K562 (cell line): ENCODE measurements at regions not wholly inside any gene's neighbourhood (a gene's known extent, or its start where the extent isn't known, plus 50 kb on each side); places are given as distances from the start of the nearest gene placed in this dataset.

Experiments used
- ATAC-seq: fragments of 200-7000 bp; cut with Tn5 transposase; 3 replicates; pipeline ENCODE4 v1.9.1; 2020; ENCODE audit warnings: moderate library complexity
- BruUV-seq: library from RNA; stranded (reverse); fragments of 400-500 nt; replicated peaks from 2 replicates; lab custom pipeline; 2021; lab: Mats Ljungman, UMichigan
- CTCF ChIA-PET: fragments of 300-600 bp; formaldehyde crosslinking; extraction: SDS; loops from one replicate; lab custom pipeline; 2021; ENCODE audit warnings: low intra/inter-chr PET ratio; lab: Yijun Ruan, JAX
- POLR2A ChIA-PET: fragments of 300-600, 350-650 bp; sonication (Branson Sonifier 250); formaldehyde crosslinking; extraction: SDS; loops from one replicate; lab custom pipeline; 2021; ENCODE audit warnings: antibody characterized with exemption, inconsistent platforms; lab: Yijun Ruan, JAX
- DNase-seq, 4 experiments: peaks; one replicate each; pipeline versions ENCODE4 v3.0.0 to v3.0.0-alpha.2; 2011 to 2018; ENCODE audit warnings: low spot score in 3 of 4, mixed read lengths in 3 of 4; ENCODE audit errors: extremely low read depth in 1 of 4
- FAIRE-seq: peaks from 2 replicates; lab custom pipeline; 2011; peaks lifted over from hg19 to GRCh38; lab: Jason Lieb, UNC
- H2AFZ ChIP-seq: 2 replicates; pipeline ENCODE4 v1.6.0; 2011; ENCODE audit warnings: low read depth, low read length, control low read depth, inconsistent platforms
- H3K27ac ChIP-seq: fragments of 200-600 bp; 3 replicates; pipeline ENCODE4 v1.8.0; 2011; ENCODE audit warnings: low read depth, mild to moderate bottlenecking, control low read depth, inconsistent platforms, low read length, moderate library complexity, mixed read lengths; ENCODE audit errors: extremely low read depth
- H3K27me3 ChIP-seq, 2 experiments: fragments of 300-600 bp in 1 of 2; 2 replicates in 1 of 2; 3 replicates in 1 of 2; pipeline versions ENCODE4 v1.6.0 to v1.8.0; 2011; ENCODE audit warnings: inconsistent platforms in 2 of 2, low read length in 2 of 2, mild to moderate bottlenecking in 1 of 2, mixed read lengths in 1 of 2, moderate library complexity in 1 of 2; ENCODE audit not compliant: control insufficient read depth in 2 of 2, insufficient read depth in 2 of 2
- H3K36me3 ChIP-seq: fragments of 300-600 bp; 3 replicates; pipeline ENCODE4 v1.8.0; 2011; ENCODE audit warnings: mild to moderate bottlenecking, low read length, inconsistent platforms; ENCODE audit not compliant: control insufficient read depth, insufficient read depth
- H3K4me1 ChIP-seq, 2 experiments: fragments of 200-600 bp in 1 of 2; replicated peaks in 1 of 2; 2 replicates in 1 of 2; 3 replicates in 1 of 2; pipeline versions ENCODE4 v1.5.1 to v1.8.0; 2011; ENCODE audit warnings: inconsistent platforms in 2 of 2, low read length in 2 of 2, mild to moderate bottlenecking in 1 of 2, mixed read lengths in 1 of 2, moderate library complexity in 1 of 2; ENCODE audit not compliant: control insufficient read depth in 2 of 2, insufficient read depth in 2 of 2
- H3K4me2 ChIP-seq: 2 replicates; pipeline ENCODE4 v1.6.1; 2011; ENCODE audit warnings: low read length, control low read depth, inconsistent platforms, mixed read lengths; ENCODE audit not compliant: insufficient read depth
- H3K4me3 ChIP-seq: fragments of 200-600 bp; sonication (generic), shearing (Covaris generic); 2 replicates; pipeline ENCODE4 v1.5.1; 2016; ENCODE audit warnings: control low read depth, inconsistent platforms
- H3K79me2 ChIP-seq: fragments of 200-600 bp; 3 replicates; pipeline ENCODE4 v1.8.0; 2011; ENCODE audit warnings: low read length, inconsistent platforms; ENCODE audit not compliant: control insufficient read depth, insufficient read depth
- H3K9ac ChIP-seq, 2 experiments: 2 replicates each; pipeline versions ENCODE4 v1.6.0 to v1.6.1; 2011; ENCODE audit warnings: low read depth in 2 of 2, low read length in 2 of 2, control low read depth in 1 of 2, inconsistent platforms in 1 of 2, mild to moderate bottlenecking in 1 of 2, mixed read lengths in 1 of 2; ENCODE audit not compliant: insufficient read depth in 1 of 2
- H3K9me1 ChIP-seq: one replicate; pipeline ENCODE4 v1.6.0; 2011; ENCODE audit warnings: inconsistent platforms, mild to moderate bottlenecking, low read length, moderate library complexity; ENCODE audit not compliant: control insufficient read depth, insufficient read depth
- H3K9me3 ChIP-seq: replicated peaks from 2 replicates; pipeline ENCODE4 v1.5.1; 2011; ENCODE audit warnings: low read depth, low read length, inconsistent platforms; ENCODE audit not compliant: control insufficient read depth, insufficient read depth
- H4K20me1 ChIP-seq: replicated peaks from 2 replicates; pipeline ENCODE4 v1.6.1; 2011; ENCODE audit warnings: low read length, inconsistent platforms, mixed read lengths; ENCODE audit not compliant: control insufficient read depth, insufficient read depth
- ATF6 ChIP-seq: sonication (generic); formaldehyde crosslinking; IDR thresholded peaks from 2 replicates; pipeline ENCODE4 v1.4.0; 2020; ENCODE audit warnings: mild to moderate bottlenecking, missing genetic modification reagents
- E2F5 ChIP-seq: sonication (generic); formaldehyde crosslinking; IDR thresholded peaks from 2 replicates; pipeline ENCODE4 v1.8.0; 2022; ENCODE audit warnings: mild to moderate bottlenecking, missing genetic modification reagents
- KDM2B ChIP-seq: fragments of 250-450 bp; sonication (Bioruptor Pico); IDR thresholded peaks from 2 replicates; pipeline ENCODE4 v1.8.0; 2021; ENCODE audit warnings: mild to moderate bottlenecking, moderate library complexity
- POLR2H ChIP-seq: IDR thresholded peaks from 2 replicates; pipeline ENCODE4 v1.6.1; 2016; ENCODE audit warnings: missing genetic modification characterization, low read depth, mild to moderate bottlenecking, control low read depth, missing compliant biosample characterization, moderate library complexity
- PPARD ChIP-seq: fragments of 250-450 bp; sonication (Bioruptor Pico); IDR thresholded peaks from 2 replicates; pipeline ENCODE4 v1.8.0; 2022; ENCODE audit warnings: inconsistent platforms, mild to moderate bottlenecking, moderate library complexity
- PRPF4 ChIP-seq: fragments of 200-400 bp; formaldehyde crosslinking; IDR thresholded peaks from one replicate; pipeline ENCODE4 v1.6.1; 2017; ENCODE audit warnings: low read length, low read depth, mild to moderate bottlenecking; ENCODE audit not compliant: insufficient read depth, poor library complexity, severe bottlenecking
- ZNF407 ChIP-seq: fragments of 450-650 bp; IDR thresholded peaks from 2 replicates; pipeline ENCODE4 v1.6.1; 2016; ENCODE audit warnings: low read depth
- ZNF766 ChIP-seq: fragments of 200-800 bp; sonication (Bioruptor generic); conservative IDR thresholded peaks from 2 replicates; pipeline ENCODE4 v1.6.1; 2016; ENCODE audit warnings: missing genetic modification characterization, missing compliant biosample characterization
- ZNF79 ChIP-seq: fragments of 250-450 bp; sonication (Bioruptor Pico); IDR thresholded peaks from 2 replicates; pipeline ENCODE4 v1.4.0; 2020; ENCODE audit warnings: low read depth, mild to moderate bottlenecking, moderate library complexity
- WGBS: fragments of 100-300 bp; shearing (Covaris generic); methylation state at CpG from one replicate; pipeline ENCODE4 v1.1.6; 2016; ENCODE audit warnings: low coverage, mixed read lengths; ENCODE audit not compliant: insufficient coverage; ENCODE audit errors: missing lambda C conversion rate; 5-methylcytosine and 5-hydroxymethylcytosine counted together
- in situ Hi-C: fragments of 300-500 bp; cut with MboI; formaldehyde crosslinking; loops from 4 replicates; pipeline ENCODE4 v1.15.0; 2018; ENCODE audit warnings: inconsistent platforms, mixed read lengths
- intact Hi-C: fragments of 100-400 bp; cut with micrococcal nuclease; formaldehyde crosslinking; loops from 2 replicates; pipeline ENCODE4 v1.14.2; 2022

- no TSS peak for BruUV-seq
- under 1% methylated on average over 10 of the region's 10 CpGs for WGBS
- intact Hi-C loops (no loop called here), in situ Hi-C loops (no loop called here)
- no peak overlapping the region for H2AFZ ChIP-seq
- H3K36me3 ChIP-seq = no peaks in the 10 kb centered on the region
- H3K27me3 ChIP-seq = peaks cover 0 to 16% of the 10 kb centered on the region in 2 experiments; a peak in 3 of 5 replicates
- no peak overlapping the region for H3K4me3 ChIP-seq
- H3K79me2 ChIP-seq = no peaks in the 10 kb centered on the region
- H3K4me1 ChIP-seq = no peaks in the 10 kb centered on the region
- H3K9ac ChIP-seq = no peak overlapping the region
- H4K20me1 ChIP-seq = no peaks in the 10 kb centered on the region
- TF ChIP-seq ZNF79 (CRISPR knock-in tag) (no peak), ZNF407 (no peak), KDM2B (CRISPR knock-in tag) (no peak), ZNF766 (CRISPR knock-in tag) (no peak), E2F5 (no peak), POLR2H (tag) (no peak), PRPF4 (no peak), ATF6 (CRISPR knock-in tag) (no peak), PPARD (CRISPR knock-in tag) (no peak)
- H3K9me3 ChIP-seq = peaks cover 3% of the 10 kb centered on the region; the same call in 1 of the 2 replicates
- H3K27ac ChIP-seq = no peak overlapping the region
- CTCF ChIA-PET = no interaction called here
- DNase-seq = no peak
- FAIRE-seq = no peak
- peaks cover 3% of the 10 kb centered on the region for H3K9me1 ChIP-seq
- ATAC-seq = no peak
- no peak overlapping the region for H3K4me2 ChIP-seq
- POLR2A ChIA-PET = no interaction called here
Measured at GRCh38 chr7:155986497-155987160, 174.4 kb upstream of the SHH start.
